HEK293T (cell line): ENCODE measurements at regions not wholly inside any gene's neighbourhood (a gene's known extent, or its start where the extent isn't known, plus 50 kb on each side); places are given as distances from the start of the nearest gene placed in this dataset.

Source experiments
- CTCF ChIA-PET: fragments of 350-600 bp; formaldehyde crosslinking; extraction: SDS; loops from one replicate; lab custom pipeline; 2021; ENCODE audit warnings: antibody characterized with exemption, inconsistent platforms; lab: Yijun Ruan, JAX
- POLR2A ChIA-PET: fragments of 350-600 bp; formaldehyde crosslinking; extraction: SDS; loops from one replicate; lab custom pipeline; 2020; ENCODE audit warnings: antibody characterized with exemption, inconsistent platforms; lab: Yijun Ruan, JAX
- DNase-seq: peaks from one replicate; pipeline ENCODE4 v3.0.0; 2012; ENCODE audit warnings: mixed read lengths; ENCODE audit errors: extremely low spot score
- ARNT ChIP-seq: fragments of 450-650 bp; IDR thresholded peaks from 2 replicates; pipeline ENCODE4 v1.6.1; 2017; ENCODE audit warnings: mild to moderate bottlenecking
- BHLHE40 ChIP-seq: fragments of 450-650 bp; IDR thresholded peaks from 2 replicates; pipeline ENCODE4 v1.6.1; 2016; ENCODE audit warnings: mild to moderate bottlenecking, moderate library complexity, borderline replicate concordance
- CTBP1 ChIP-seq: fragments of 450-650 bp; IDR thresholded peaks from 2 replicates; pipeline ENCODE4 v1.6.1; 2016; ENCODE audit warnings: borderline replicate concordance
- ELF4 ChIP-seq: fragments of 450-650 bp; IDR thresholded peaks from 2 replicates; pipeline ENCODE4 v1.6.1; 2017; ENCODE audit warnings: antibody characterized with exemption
- FOXA1 ChIP-seq: fragments of 450-650 bp; IDR thresholded peaks from 2 replicates; pipeline ENCODE4 v1.6.1; 2016; ENCODE audit warnings: mild to moderate bottlenecking
- FOXK2 ChIP-seq: fragments of 450-650 bp; IDR thresholded peaks from 2 replicates; pipeline ENCODE4 v1.6.1; 2016; ENCODE audit warnings: mild to moderate bottlenecking
- FOXM1 ChIP-seq: fragments of 450-650 bp; IDR thresholded peaks from 2 replicates; pipeline ENCODE4 v1.6.1; 2017; ENCODE audit warnings: mild to moderate bottlenecking, borderline replicate concordance
- HDGF ChIP-seq: fragments of 450-650 bp; IDR thresholded peaks from 2 replicates; pipeline ENCODE4 v1.6.1; 2017; ENCODE audit warnings: antibody characterized with exemption, borderline replicate concordance
- L3MBTL2 ChIP-seq: fragments of 450-650 bp; conservative IDR thresholded peaks from 2 replicates; pipeline ENCODE4 v1.6.1; 2016; ENCODE audit warnings: mild to moderate bottlenecking
- LEF1 ChIP-seq: fragments of 450-650 bp; IDR thresholded peaks from 2 replicates; pipeline ENCODE4 v1.6.1; 2017; ENCODE audit warnings: mild to moderate bottlenecking, borderline replicate concordance
- NFRKB ChIP-seq: fragments of 450-650 bp; IDR thresholded peaks from 2 replicates; pipeline ENCODE4 v1.6.1; 2016; ENCODE audit warnings: mild to moderate bottlenecking, moderate library complexity
- SP1 ChIP-seq: fragments of 450-650 bp; IDR thresholded peaks from 2 replicates; pipeline ENCODE4 v1.6.1; 2017
- SUZ12 ChIP-seq: fragments of 450-650 bp; IDR thresholded peaks from 2 replicates; pipeline ENCODE4 v1.6.1; 2016; ENCODE audit warnings: mild to moderate bottlenecking
- TARDBP ChIP-seq: fragments of 450-650 bp; IDR thresholded peaks from 2 replicates; pipeline ENCODE4 v1.6.1; 2016
- ZNF384 ChIP-seq: fragments of 450-650 bp; IDR thresholded peaks from 2 replicates; pipeline ENCODE4 v1.6.1; 2016
- TF ChIP-seq, protein P1 (sequence below): fragments of 450-650 bp; IDR thresholded peaks from 2 replicates; pipeline ENCODE4 v1.6.1; 2016

- DNase-seq = no peak
- CTCF ChIA-PET = no interaction called here
- TF ChIP-seq FOXK2 (no peak), FOXM1 (no peak), CTBP1 (no peak), FOXA1 (no peak), L3MBTL2 (no peak), HDGF (no peak), ARNT (no peak), ZNF384 (no peak), BHLHE40 (no peak), TARDBP (no peak), SP1 (no peak), LEF1 (no peak), NFRKB (no peak), SUZ12 (no peak), ELF4 (no peak)
- TF ChIP-seq, protein P1, sequence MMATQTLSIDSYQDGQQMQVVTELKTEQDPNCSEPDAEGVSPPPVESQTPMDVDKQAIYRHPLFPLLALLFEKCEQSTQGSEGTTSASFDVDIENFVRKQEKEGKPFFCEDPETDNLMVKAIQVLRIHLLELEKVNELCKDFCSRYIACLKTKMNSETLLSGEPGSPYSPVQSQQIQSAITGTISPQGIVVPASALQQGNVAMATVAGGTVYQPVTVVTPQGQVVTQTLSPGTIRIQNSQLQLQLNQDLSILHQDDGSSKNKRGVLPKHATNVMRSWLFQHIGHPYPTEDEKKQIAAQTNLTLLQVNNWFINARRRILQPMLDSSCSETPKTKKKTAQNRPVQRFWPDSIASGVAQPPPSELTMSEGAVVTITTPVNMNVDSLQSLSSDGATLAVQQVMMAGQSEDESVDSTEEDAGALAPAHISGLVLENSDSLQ = no peak
- POLR2A ChIA-PET = no interaction called here
Measured at GRCh38 chr14:40123816-40124215, 691.6 kb upstream of the FBXO33 start.

GRCh38 chr14:40122968-40123648 lies 690.9 kb upstream of the FBXO33 start:
- TF ChIP-seq ARNT (no peak), TARDBP (no peak), LEF1 (no peak), ELF4 (no peak), FOXA1 (no peak), HDGF (no peak), FOXK2 (no peak)
- CTCF ChIA-PET = no interaction called here
- DNase-seq = no peak
- POLR2A ChIA-PET = no interaction called here

GRCh38 chr14:40119765-40120164 lies 687.5 kb upstream of the FBXO33 start:
- ChIA-PET CTCF (no interaction called here), POLR2A (no interaction called here)

GRCh38 chr14:40119321-40119720 lies 687.1 kb upstream of the FBXO33 start:
- POLR2A ChIA-PET = no interaction called here
- no peak for DNase-seq
- TF ChIP-seq ARNT (no peak), BHLHE40 (no peak), TARDBP (no peak), FOXA1 (no peak), FOXK2 (no peak), FOXM1 (no peak), SUZ12 (no peak), HDGF (no peak), CTBP1 (no peak), SP1 (no peak), ELF4 (no peak), ZNF384 (no peak), L3MBTL2 (no peak), LEF1 (no peak), NFRKB (no peak)
- TF ChIP-seq, protein P1 = no peak
- CTCF ChIA-PET = no interaction called here

More at GRCh38 chr14:40119765-40120164, 687.5 kb upstream of the FBXO33 start:
- no peak for DNase-seq
- TF ChIP-seq, protein P1 = no peak
- no peak for TF ChIP-seq LEF1
- no peak for TF ChIP-seq CTBP1
- TF ChIP-seq TARDBP = no peak
- no peak for TF ChIP-seq L3MBTL2

- CTCF ChIA-PET = no interaction called here
- POLR2A ChIA-PET = no interaction called here
- no peak for TF ChIP-seq SUZ12
- no peak for DNase-seq
Measured at GRCh38 chr14:40115583-40115982, 683.4 kb upstream of the FBXO33 start.

DNA sequence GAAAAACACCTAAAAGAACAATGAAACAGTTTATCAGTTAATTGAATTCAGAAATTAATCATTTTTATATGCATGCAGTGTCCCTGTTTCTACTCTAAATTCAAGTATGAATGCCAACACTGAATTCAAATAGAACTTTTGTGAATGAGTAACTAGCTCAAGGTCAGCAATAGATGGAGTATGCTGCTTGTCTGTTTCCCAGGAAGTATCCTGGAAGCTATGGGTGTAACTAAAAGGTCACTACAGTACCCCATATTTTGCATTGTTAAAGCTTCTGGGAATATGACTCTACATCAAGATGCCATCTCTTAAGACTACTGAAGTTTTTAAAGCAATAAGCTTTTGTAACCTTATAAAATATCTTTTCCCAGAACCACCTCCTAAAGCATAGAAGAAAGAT lies 681.4 kb upstream of the FBXO33 start:
- ChIA-PET POLR2A (no interaction called here), CTCF (no interaction called here)
- no peak for DNase-seq
- no peak for TF ChIP-seq L3MBTL2
- no peak for TF ChIP-seq LEF1
- no peak for TF ChIP-seq SP1
- TF ChIP-seq FOXK2 = no peak
- TF ChIP-seq NFRKB = no peak
- no peak for TF ChIP-seq ARNT
- TF ChIP-seq FOXA1 = no peak
- TF ChIP-seq SUZ12 = no peak
- TF ChIP-seq FOXM1 = no peak
- TF ChIP-seq, protein P1 = no peak
- TF ChIP-seq BHLHE40 = no peak
- TF ChIP-seq HDGF = no peak
- TF ChIP-seq ZNF384 = no peak
- TF ChIP-seq TARDBP = no peak
